ENCODE measurements at regions not wholly inside any gene's neighbourhood (a gene's known extent, or its start where the extent isn't known, plus 50 kb on each side); places are given as distances from the start of the nearest gene placed in this dataset.

GRCh38 chr2:220240641-220241040 lies 613.2 kb downstream of the SLC4A3 start:
- no peak for DNase-seq

DNA sequence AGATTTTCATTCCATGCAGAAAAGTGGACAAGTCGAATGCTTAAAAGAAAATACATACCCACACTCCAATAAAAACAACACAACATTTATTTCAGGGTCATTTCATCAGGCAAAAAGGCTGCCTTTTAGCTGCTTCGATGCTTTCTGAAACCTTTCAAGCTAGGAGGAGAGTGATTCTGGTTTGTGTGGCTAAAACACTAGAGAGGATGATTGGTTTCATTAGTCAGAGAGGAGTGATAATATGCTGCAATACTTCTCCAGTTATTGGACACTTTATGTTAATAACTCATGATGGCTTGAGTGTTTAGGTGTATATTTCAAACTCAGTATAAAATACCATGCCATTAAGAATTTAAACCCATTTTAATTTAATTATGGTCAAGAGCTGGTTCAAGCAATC lies 614.0 kb downstream of the SLC4A3 start:
- no peak for DNase-seq

DNA sequence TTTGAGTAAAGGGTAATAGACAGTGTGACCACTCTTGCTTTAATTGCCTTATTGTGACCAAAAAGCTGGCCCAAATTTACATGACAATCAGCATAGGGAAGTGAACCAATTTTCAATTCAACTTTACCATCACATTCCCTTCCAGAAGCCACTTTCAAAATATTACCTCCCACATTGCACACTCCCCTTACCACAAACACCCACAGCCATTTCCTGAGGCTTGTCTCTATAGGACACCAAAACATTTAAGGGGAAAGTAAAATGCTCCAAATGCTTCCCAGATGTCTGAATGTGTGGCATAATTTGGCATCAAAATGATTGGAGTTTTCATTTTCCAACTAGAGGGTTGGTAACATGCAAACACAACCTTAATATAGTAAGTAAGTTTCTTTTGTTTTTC lies 616.1 kb downstream of the SLC4A3 start:
- DNase-seq: no peak

GRCh38 chr2:220246386-220246785 lies 619.0 kb downstream of the SLC4A3 start:
- no peak for DNase-seq

GRCh38 chr2:220247588-220248350 lies 620.3 kb downstream of the SLC4A3 start:
- DNase-seq: no peak

DNA sequence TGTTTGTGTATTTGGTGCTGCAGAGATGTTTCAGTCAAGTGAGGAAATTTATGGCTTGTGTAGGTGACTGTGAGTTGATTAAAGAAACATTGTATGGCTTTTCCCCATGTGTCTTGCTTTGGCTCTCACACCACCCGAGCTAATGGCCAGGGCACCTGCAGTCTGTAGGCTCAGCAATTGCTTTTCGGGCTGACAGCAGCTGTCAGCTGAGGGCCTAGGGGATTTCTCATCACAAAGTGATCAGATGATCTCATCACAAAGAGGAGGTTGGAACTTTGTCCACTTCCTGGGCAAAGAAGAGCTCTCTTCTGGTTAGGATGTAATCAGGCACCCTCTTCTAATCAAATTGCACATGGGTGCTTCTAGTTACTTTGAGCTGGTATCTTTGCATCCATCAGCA lies 632.2 kb downstream of the SLC4A3 start:
- DNase-seq: no peak

- DNase-seq: no peak
These were observed 635.9 kb downstream of the SLC4A3 start for GRCh38 chr2:220263300-220263699.

GRCh38 chr2:220269367-220269766 lies 641.9 kb downstream of the SLC4A3 start:
- DNase-seq: no peak

GRCh38 chr2:220270481-220271070 lies 643.1 kb downstream of the SLC4A3 start:
- DNase-seq: no peak

DNA sequence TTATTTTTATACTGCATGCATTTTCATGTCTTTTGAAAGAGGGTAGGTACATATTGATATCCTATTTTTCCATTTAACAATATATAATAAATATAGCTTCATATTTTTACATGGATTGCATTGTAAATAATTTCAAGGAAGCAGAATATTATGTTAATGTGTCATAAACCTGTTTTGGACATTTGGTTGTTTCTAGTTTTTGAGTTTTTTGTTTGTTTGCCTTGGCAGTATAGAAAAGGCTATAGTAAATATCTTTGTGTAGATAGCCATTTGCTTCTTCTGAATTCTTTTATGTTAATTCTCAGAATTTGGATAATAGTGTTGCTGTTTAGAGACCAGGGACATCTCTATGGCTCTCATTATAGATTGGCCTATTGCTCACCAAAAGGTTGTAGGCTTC lies 645.2 kb downstream of the SLC4A3 start:
- no peak for DNase-seq

DNA sequence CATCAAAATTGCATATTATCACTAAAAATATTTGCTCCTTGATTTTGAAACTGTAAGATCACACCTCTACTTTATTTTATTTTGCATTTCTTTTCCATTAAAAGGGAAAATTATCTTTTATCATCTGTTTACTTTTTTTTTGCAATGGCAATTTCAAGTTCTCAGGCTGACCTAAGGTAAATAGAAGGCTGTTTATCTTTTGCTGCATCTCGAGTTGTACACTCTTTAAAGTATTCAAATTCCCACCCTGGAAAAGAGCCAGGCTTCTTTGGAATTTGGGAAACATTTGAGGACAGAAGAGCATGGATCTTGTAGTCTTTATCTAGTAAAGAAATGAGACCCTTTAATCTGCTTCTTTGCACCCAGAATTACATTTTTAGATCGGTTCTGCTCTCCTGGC lies 645.7 kb downstream of the SLC4A3 start:
- no peak for DNase-seq

DNA sequence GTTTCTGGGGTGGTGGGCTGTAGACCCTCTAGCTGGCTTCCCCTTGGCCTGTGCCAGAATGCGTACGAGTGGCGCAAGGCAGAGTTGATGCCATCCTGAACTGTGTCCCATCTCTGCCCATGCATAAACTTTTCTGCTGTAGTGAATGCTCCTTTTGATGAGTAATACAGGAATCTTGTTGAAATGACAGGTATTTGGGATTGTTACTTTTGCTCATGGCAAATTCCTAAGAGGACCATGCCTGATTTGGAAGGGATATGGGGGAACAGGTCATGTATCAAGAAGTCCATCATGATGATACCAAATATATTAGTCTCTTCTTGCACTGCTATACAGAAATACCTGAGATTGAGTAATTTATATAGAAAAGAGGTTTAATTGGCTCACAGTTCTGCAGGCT lies 648.0 kb downstream of the SLC4A3 start:
- DNase-seq: no peak

DNA sequence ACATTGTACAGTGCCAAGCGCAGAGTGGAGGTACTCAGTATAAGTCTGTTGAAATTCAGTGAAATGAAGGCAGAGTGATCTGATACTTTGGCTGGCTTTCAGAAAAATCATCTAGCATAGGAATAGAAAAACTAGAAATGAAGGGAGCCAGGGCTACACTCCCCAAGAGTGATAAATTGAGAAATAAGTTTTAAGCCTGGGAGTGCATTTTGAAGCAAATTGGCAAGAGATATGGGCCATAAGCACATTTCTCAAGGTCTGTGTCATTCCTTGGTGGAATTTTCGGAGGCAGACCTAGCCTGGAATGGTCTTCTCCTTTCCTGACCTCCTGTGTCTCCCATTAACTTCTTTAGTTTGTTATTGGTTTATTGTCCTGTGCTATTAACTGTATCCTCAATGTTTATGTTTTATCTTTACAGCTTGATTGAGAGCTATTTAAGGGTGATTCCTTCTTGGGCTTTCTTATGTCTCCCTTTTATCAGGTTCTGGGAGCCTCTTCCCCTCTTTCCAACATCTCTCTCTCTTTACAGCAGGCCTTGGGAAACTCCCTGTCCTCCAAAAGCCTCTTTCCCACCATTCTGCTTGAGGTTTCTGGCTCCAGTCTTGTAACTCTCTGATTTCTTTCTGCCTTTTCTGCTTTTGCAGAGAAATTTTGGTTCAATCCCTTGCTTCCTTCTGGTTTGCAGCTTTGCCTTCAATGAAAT lies 649.5 kb downstream of the SLC4A3 start:
- DNase-seq: no peak

- DNase-seq: no peak
These were observed 650.1 kb downstream of the SLC4A3 start for GRCh38 chr2:220277445-220277975.

- DNase-seq: no peak
These were observed 650.6 kb downstream of the SLC4A3 start for GRCh38 chr2:220278022-220278421.

- no peak for DNase-seq
These were observed 651.9 kb downstream of the SLC4A3 start for GRCh38 chr2:220279372-220279771.

- no peak for DNase-seq
These were observed 652.4 kb downstream of the SLC4A3 start for GRCh38 chr2:220279840-220280239.

DNA sequence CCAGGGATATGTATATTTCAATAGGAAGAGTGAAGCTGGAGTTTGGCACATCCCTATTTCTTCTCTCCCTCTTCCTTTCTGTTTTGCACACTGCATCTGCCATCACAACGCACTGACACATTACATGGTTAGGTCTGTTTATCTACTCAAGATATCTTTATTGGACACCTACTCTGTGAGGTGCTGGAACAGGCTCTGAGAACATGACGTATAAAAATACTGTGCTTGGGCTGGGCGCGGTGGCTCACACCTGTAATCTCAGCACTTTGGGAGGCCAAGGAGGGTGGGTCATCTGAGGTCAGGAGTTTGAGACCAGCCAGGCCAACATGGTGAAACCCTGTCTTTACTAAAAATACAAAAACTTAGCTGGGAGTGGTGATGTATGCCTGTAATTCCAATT lies 653.3 kb downstream of the SLC4A3 start:
- no peak for DNase-seq

DNA sequence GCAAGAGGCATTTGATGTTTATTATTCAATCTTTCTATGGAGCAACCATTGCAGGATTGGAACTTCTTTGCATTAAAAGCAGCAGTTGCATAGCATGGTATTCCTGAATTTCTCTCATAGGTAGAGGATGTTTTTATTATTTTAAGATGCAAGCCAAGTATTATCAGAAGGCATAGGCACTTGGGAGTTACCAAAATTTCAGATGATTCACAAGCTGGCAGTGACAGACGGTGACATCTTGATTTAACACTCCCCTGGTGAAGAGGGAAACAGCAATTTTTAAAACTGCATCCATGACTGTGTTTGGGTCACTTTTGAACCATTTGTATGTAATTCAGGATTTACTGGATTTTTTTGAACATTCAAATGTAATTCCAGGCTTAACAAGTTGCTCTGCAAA lies 654.3 kb downstream of the SLC4A3 start:
- DNase-seq: no peak

- no peak for DNase-seq
These were observed 654.8 kb downstream of the SLC4A3 start for GRCh38 chr2:220282236-220282635.

GRCh38 chr2:220293966-220294365 lies 666.5 kb downstream of the SLC4A3 start:
- DNase-seq: no peak

- no peak for DNase-seq
These were observed 668.7 kb downstream of the SLC4A3 start for GRCh38 chr2:220296174-220296573.

- DNase-seq: no peak
These were observed 669.7 kb downstream of the SLC4A3 start for GRCh38 chr2:220297093-220297492.

DNA sequence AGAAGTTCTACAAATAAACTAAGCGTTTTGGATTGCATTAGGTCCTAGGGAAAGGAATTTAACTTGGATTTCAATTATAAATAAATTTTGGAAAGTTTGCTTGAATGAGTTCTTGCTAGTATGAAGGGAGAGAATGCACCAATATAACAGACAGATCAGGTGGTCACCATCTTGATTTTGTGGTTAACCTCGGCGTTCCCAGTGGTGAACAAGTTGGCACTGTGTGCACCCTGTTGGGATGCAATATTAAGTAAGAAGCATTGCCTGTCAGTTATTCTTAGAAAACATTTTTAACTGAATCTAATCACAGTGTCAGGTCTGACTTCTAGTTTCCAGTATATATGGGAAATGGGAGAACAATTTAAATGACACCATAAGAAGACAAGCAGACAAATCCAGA lies 673.4 kb downstream of the SLC4A3 start:
- no peak for DNase-seq

All from stimulated activated CD4-positive, alpha-beta T cell treated with anti-CD3 and anti-CD28 coated beads, Interleukin-12 subunit alpha, Interleukin-12 subunit beta, amount 100 ng/mL, for 4 hours (primary cell).